ENCODE measurements at regions not wholly inside any gene's neighbourhood (a gene's known extent, or its start where the extent isn't known, plus 50 kb on each side); places are given as distances from the start of the nearest gene placed in this dataset.

- H3K4me1 Mint-ChIP-seq (ENCODE audit: unreplicated experiment), result peaks cover 19% of the 10 kb centered on the region
- no peaks in the 10 kb centered on the region for H3K27me3 Mint-ChIP-seq (ENCODE audit: unreplicated experiment)
- no peak overlapping the region for H3K27ac Mint-ChIP-seq (ENCODE audit: unreplicated experiment)
- no peak for DNase-seq (ENCODE audit: extremely low spot score, unreplicated experiment)
- no peaks in the 10 kb centered on the region for H3K9me3 Mint-ChIP-seq (ENCODE audit: unreplicated experiment)
- H3K36me3 Mint-ChIP-seq (ENCODE audit: unreplicated experiment), result no peaks in the 10 kb centered on the region
- H3K4me3 Mint-ChIP-seq (ENCODE audit: unreplicated experiment), result no peak overlapping the region
- no peak for TF ChIP-seq CTCF (IDR thresholded peaks at IDR 0.05)
These were observed 173.1 kb downstream of the DUSP6 start for GRCh38 chr12:89179245-89179644.

GRCh38 chr12:89177802-89178395 lies 174.4 kb downstream of the DUSP6 start:
- TF ChIP-seq CTCF (IDR thresholded peaks at IDR 0.05), result no peak
- Mint-ChIP-seq H3K9me3 (ENCODE audit: unreplicated experiment) (peaks cover 3% of the 10 kb centered on the region), H3K4me3 (ENCODE audit: unreplicated experiment) (no peak overlapping the region), H3K36me3 (ENCODE audit: unreplicated experiment) (no peaks in the 10 kb centered on the region), H3K27ac (ENCODE audit: unreplicated experiment) (no peak overlapping the region), H3K4me1 (ENCODE audit: unreplicated experiment) (peaks cover 19% of the 10 kb centered on the region), H3K27me3 (ENCODE audit: unreplicated experiment) (no peaks in the 10 kb centered on the region)
- no peak for DNase-seq (ENCODE audit: extremely low spot score, unreplicated experiment)

GRCh38 chr12:89176676-89177075 lies 175.6 kb downstream of the DUSP6 start:
- DNase-seq (ENCODE audit: extremely low spot score, unreplicated experiment), result no peak
- H3K36me3 Mint-ChIP-seq (ENCODE audit: unreplicated experiment), result no peaks in the 10 kb centered on the region
- no peak overlapping the region for H3K27ac Mint-ChIP-seq (ENCODE audit: unreplicated experiment)
- H3K4me1 Mint-ChIP-seq (ENCODE audit: unreplicated experiment), result peaks cover 18% of the 10 kb centered on the region
- peaks cover 8% of the 10 kb centered on the region for H3K9me3 Mint-ChIP-seq (ENCODE audit: unreplicated experiment)
- H3K4me3 Mint-ChIP-seq (ENCODE audit: unreplicated experiment), result no peak overlapping the region
- H3K27me3 Mint-ChIP-seq (ENCODE audit: unreplicated experiment), result no peaks in the 10 kb centered on the region
- no peak for TF ChIP-seq CTCF (IDR thresholded peaks at IDR 0.05)

DNA sequence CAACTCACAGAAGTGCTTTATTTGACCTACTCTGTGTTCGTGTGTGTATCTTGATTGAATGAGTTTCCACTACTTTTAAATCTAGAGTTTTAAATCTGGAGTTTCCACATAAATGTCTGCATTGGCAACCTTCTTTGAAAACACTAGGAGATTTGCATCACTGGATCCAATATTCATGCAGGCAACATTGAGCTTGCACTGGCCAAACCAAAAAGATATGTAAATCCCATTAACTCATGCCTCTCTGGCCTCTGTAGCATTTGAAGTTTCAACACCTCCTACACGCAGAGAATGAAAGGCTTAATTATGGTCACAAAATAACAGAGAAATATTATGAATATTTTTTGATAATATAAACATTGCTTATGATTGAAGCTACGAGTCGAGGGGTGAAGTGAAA lies 178.6 kb downstream of the DUSP6 start:
- H3K36me3 Mint-ChIP-seq (ENCODE audit: unreplicated experiment), result no peaks in the 10 kb centered on the region
- H3K9me3 Mint-ChIP-seq (ENCODE audit: unreplicated experiment), result peaks cover 8% of the 10 kb centered on the region
- H3K4me3 Mint-ChIP-seq (ENCODE audit: unreplicated experiment), result no peak overlapping the region
- no peaks in the 10 kb centered on the region for H3K27me3 Mint-ChIP-seq (ENCODE audit: unreplicated experiment)
- H3K27ac Mint-ChIP-seq (ENCODE audit: unreplicated experiment), result no peak overlapping the region
- no peak for DNase-seq (ENCODE audit: extremely low spot score, unreplicated experiment)
- no peaks in the 10 kb centered on the region for H3K4me1 Mint-ChIP-seq (ENCODE audit: unreplicated experiment)
- no peak for TF ChIP-seq CTCF (IDR thresholded peaks at IDR 0.05)

- no peaks in the 10 kb centered on the region for H3K36me3 Mint-ChIP-seq (ENCODE audit: unreplicated experiment)
- TF ChIP-seq CTCF (IDR thresholded peaks at IDR 0.05), result no peak
- no peak for DNase-seq (ENCODE audit: extremely low spot score, unreplicated experiment)
- peaks cover 8% of the 10 kb centered on the region for H3K9me3 Mint-ChIP-seq (ENCODE audit: unreplicated experiment)
- H3K27me3 Mint-ChIP-seq (ENCODE audit: unreplicated experiment), result no peaks in the 10 kb centered on the region
- no peak overlapping the region for H3K4me3 Mint-ChIP-seq (ENCODE audit: unreplicated experiment)
- H3K4me1 Mint-ChIP-seq (ENCODE audit: unreplicated experiment), result no peaks in the 10 kb centered on the region
- no peak overlapping the region for H3K27ac Mint-ChIP-seq (ENCODE audit: unreplicated experiment)
These were observed 179.2 kb downstream of the DUSP6 start for GRCh38 chr12:89173096-89173495.
